ENCODE measurements at regions not wholly inside any gene's neighbourhood (a gene's known extent, or its start where the extent isn't known, plus 50 kb on each side); places are given as distances from the start of the nearest gene placed in this dataset.

DNA sequence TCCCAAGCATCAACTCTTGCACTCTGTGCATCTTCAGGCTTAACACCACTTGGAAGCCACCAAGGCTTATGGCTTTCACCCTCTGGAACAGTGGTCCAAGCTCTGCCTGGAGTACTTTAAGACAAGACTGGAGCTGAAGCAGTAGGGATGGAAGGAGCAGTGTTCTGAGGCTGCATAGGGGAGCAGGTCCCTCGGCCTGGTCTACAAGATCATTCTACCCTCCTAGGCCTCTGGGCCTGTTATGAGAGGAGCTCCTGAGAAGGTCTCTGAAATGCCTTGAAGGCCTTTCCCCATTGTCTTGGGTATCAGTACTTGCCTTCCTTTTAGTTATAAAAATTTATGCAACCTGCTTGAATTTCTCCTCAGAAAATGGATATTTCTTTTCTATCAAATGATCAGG lies 286.7 kb downstream of the CPXCR1 start (continued):
- TF ChIP-seq STAT1 (IDR thresholded peaks at IDR 0.05; ENCODE audit: unreplicated experiment): no peak

DNA sequence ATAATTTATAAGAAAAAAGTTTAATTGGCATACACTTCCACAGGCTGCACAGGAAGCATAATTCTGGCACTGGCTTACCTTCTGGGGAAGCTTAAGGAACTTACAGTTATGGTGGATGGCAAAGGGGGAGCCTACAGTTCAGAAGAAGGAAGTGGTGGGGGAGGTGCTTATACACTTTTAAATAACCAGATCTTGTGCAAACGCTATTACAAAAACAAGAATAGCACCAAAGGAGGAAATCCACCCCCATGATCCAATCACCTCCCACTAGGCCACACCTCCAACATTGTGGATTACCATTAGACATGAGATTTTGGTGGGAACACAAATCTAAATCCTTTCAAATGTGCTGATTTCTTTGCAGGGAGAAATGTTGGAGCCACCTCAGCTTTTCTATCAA lies 287.7 kb downstream of the CPXCR1 start:
- H3K27me3 ChIP-seq (ENCODE audit: insufficient read depth): no peaks in the 10 kb centered on the region

More for the DNA sequence above, 287.7 kb downstream of the CPXCR1 start:
- H4K20me1 ChIP-seq (replicated peaks; ENCODE audit: insufficient read depth): no peaks in the 10 kb centered on the region
- H3K9me3 Mint-ChIP-seq: peaks cover 37% of the 10 kb centered on the region
- peaks cover 2% of the 10 kb centered on the region for H3K27me3 Mint-ChIP-seq (ENCODE audit: insufficient read depth, low read depth, poor library complexity)
- no peaks in the 10 kb centered on the region for H3K4me1 Mint-ChIP-seq
- no peak overlapping the region for H2AFZ ChIP-seq
- DNase-seq (ENCODE audit: low spot score) (no peak), ATAC-seq (no peak)
- no peak overlapping the region for H3K4me3 Mint-ChIP-seq
- peaks cover 23% of the 10 kb centered on the region for H3K36me3 Mint-ChIP-seq (ENCODE audit: low read depth)
- H3K9me2 ChIP-seq (ENCODE audit: insufficient read depth): no peaks in the 10 kb centered on the region
- H3K4me3 ChIP-seq: no peak overlapping the region
- no peak for TF ChIP-seq EZH2 (IDR thresholded peaks at IDR 0.05; ENCODE audit: low read depth, unreplicated experiment)
- no peak for TF ChIP-seq JUNB (IDR thresholded peaks at IDR 0.05; ENCODE audit: unreplicated experiment)
- TF ChIP-seq NANOG (IDR thresholded peaks at IDR 0.05; ENCODE audit: borderline replicate concordance): no peak
- TF ChIP-seq CREB1 (CRISPR knock-in tag; IDR thresholded peaks at IDR 0.05; ENCODE audit: low read depth): no peak
- TF ChIP-seq, protein P1, sequence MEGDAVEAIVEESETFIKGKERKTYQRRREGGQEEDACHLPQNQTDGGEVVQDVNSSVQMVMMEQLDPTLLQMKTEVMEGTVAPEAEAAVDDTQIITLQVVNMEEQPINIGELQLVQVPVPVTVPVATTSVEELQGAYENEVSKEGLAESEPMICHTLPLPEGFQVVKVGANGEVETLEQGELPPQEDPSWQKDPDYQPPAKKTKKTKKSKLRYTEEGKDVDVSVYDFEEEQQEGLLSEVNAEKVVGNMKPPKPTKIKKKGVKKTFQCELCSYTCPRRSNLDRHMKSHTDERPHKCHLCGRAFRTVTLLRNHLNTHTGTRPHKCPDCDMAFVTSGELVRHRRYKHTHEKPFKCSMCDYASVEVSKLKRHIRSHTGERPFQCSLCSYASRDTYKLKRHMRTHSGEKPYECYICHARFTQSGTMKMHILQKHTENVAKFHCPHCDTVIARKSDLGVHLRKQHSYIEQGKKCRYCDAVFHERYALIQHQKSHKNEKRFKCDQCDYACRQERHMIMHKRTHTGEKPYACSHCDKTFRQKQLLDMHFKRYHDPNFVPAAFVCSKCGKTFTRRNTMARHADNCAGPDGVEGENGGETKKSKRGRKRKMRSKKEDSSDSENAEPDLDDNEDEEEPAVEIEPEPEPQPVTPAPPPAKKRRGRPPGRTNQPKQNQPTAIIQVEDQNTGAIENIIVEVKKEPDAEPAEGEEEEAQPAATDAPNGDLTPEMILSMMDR (conservative IDR thresholded peaks at IDR 0.05; ENCODE audit: low read depth in 2 of 2): no peak
- TF ChIP-seq, protein P2, sequence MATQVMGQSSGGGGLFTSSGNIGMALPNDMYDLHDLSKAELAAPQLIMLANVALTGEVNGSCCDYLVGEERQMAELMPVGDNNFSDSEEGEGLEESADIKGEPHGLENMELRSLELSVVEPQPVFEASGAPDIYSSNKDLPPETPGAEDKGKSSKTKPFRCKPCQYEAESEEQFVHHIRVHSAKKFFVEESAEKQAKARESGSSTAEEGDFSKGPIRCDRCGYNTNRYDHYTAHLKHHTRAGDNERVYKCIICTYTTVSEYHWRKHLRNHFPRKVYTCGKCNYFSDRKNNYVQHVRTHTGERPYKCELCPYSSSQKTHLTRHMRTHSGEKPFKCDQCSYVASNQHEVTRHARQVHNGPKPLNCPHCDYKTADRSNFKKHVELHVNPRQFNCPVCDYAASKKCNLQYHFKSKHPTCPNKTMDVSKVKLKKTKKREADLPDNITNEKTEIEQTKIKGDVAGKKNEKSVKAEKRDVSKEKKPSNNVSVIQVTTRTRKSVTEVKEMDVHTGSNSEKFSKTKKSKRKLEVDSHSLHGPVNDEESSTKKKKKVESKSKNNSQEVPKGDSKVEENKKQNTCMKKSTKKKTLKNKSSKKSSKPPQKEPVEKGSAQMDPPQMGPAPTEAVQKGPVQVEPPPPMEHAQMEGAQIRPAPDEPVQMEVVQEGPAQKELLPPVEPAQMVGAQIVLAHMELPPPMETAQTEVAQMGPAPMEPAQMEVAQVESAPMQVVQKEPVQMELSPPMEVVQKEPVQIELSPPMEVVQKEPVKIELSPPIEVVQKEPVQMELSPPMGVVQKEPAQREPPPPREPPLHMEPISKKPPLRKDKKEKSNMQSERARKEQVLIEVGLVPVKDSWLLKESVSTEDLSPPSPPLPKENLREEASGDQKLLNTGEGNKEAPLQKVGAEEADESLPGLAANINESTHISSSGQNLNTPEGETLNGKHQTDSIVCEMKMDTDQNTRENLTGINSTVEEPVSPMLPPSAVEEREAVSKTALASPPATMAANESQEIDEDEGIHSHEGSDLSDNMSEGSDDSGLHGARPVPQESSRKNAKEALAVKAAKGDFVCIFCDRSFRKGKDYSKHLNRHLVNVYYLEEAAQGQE (IDR thresholded peaks at IDR 0.05; ENCODE audit: unreplicated experiment): no peak
- no peak for TF ChIP-seq POLR2AphosphoS5 (IDR thresholded peaks at IDR 0.05; ENCODE audit: low read depth)
- TF ChIP-seq, protein P3, sequence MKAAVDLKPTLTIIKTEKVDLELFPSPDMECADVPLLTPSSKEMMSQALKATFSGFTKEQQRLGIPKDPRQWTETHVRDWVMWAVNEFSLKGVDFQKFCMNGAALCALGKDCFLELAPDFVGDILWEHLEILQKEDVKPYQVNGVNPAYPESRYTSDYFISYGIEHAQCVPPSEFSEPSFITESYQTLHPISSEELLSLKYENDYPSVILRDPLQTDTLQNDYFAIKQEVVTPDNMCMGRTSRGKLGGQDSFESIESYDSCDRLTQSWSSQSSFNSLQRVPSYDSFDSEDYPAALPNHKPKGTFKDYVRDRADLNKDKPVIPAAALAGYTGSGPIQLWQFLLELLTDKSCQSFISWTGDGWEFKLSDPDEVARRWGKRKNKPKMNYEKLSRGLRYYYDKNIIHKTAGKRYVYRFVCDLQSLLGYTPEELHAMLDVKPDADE (IDR thresholded peaks at IDR 0.05): no peak
- no peak for TF ChIP-seq STAT1 (IDR thresholded peaks at IDR 0.05; ENCODE audit: unreplicated experiment)
- TF ChIP-seq ZNF114 (CRISPR knock-in tag; IDR thresholded peaks at IDR 0.05): no peak
- H3K36me3 ChIP-seq (ENCODE audit: insufficient read depth): no peaks in the 10 kb centered on the region
- no peak overlapping the region for H3K27ac Mint-ChIP-seq
- no peak overlapping the region for H3K27ac ChIP-seq (ENCODE audit: low read depth)
- no peaks in the 10 kb centered on the region for H3K79me2 ChIP-seq (replicated peaks; ENCODE audit: insufficient read depth)
- no peaks in the 10 kb centered on the region for H3F3A ChIP-seq (replicated peaks; ENCODE audit: low read depth)
- H3K4me2 ChIP-seq: no peak overlapping the region
- H3K4me1 ChIP-seq (ENCODE audit: insufficient read depth): no peaks in the 10 kb centered on the region

All from GM23338 (cell line).